Transverse colon (tissue), 4 donors: ENCODE measurements at regions not wholly inside any gene's neighbourhood (a gene's known extent, or its start where the extent isn't known, plus 50 kb on each side); places are given as distances from the start of the nearest gene placed in this dataset.

ENCODE experiments used
- DNase-seq: peaks from one replicate; pipeline ENCODE4 v3.0.0-alpha.2; 2019
- H3K27ac ChIP-seq, 4 donors: fragments of 200-600 bp; sonication (generic); 2 replicates each; pipeline ENCODE4 v1.5.1; 2016 to 2018; ENCODE audit warnings: inconsistent platforms in 4 of 4
- H3K27me3 ChIP-seq: fragments of 200-600 bp; sonication (generic); 2 replicates; pipeline ENCODE4 v1.5.1; 2017; ENCODE audit warnings: inconsistent platforms
- H3K36me3 ChIP-seq, 4 donors: fragments of 200-600 bp; sonication (generic); 2 replicates each; pipeline ENCODE4 v1.5.1; 2017 to 2019; ENCODE audit warnings: inconsistent platforms in 4 of 4
- H3K4me1 ChIP-seq, 4 donors: fragments of 200-600 bp; sonication (generic); 2 replicates each; pipeline ENCODE4 v1.5.1; 2017 to 2020; ENCODE audit warnings: inconsistent platforms in 4 of 4
- H3K4me3 ChIP-seq, 4 donors: fragments of 200-600 bp; sonication (generic); 1 replicate in 1 of 4; 2 replicates in 3 of 4; pipeline versions ENCODE4 v1.5.1 to v1.6.1; 2017 to 2019; ENCODE audit warnings: inconsistent platforms in 4 of 4
- H3K9me3 ChIP-seq, 2 donors: fragments of 200-600 bp; sonication (generic); 2 replicates each; pipeline ENCODE4 v1.5.1; 2017 to 2019; ENCODE audit warnings: inconsistent platforms in 2 of 2
- EP300 ChIP-seq: sonication (generic); formaldehyde crosslinking; IDR thresholded peaks from one replicate; pipeline ENCODE4 v1.6.1; 2017; ENCODE audit warnings: antibody characterized with exemption, low read depth
- POLR2A ChIP-seq: fragments of 450-650 bp; IDR thresholded peaks from one replicate; pipeline ENCODE4 v1.6.1; 2016; ENCODE audit warnings: antibody characterized with exemption, mild to moderate bottlenecking, moderate library complexity
- POLR2AphosphoS5 ChIP-seq, 3 donors: sonication (generic); formaldehyde crosslinking; IDR thresholded peaks; one replicate each; pipeline ENCODE4 v1.6.1; 2016; ENCODE audit warnings: antibody characterized with exemption in 3 of 3
- WGBS, 2 donors: methylation state at CpG; one replicate each; pipeline ENCODE4 v1.1.5; 2018; ENCODE audit warnings: low coverage in 1 of 2; 5-methylcytosine and 5-hydroxymethylcytosine counted together
- in situ Hi-C, 4 donors: fragments of 200-750 bp; cut with MboI; loops; one replicate each; pipeline versions ENCODE4 v1.15.0 to v1.15.1; 2017; ENCODE audit warnings: low sequenced_read_pairs in 3 of 4, low pct_ligation_motif_present in 1 of 4, low pct_unique_long_range_greater_than_20kb in 1 of 4
- intact Hi-C: fragments of 100-400 bp; cut with DNase I; formaldehyde crosslinking; loops from one replicate; pipeline ENCODE4 v1.15.1; 2023; ENCODE audit warnings: low total_unique reads
- TF ChIP-seq, protein P1 (sequence below), 5 experiments: fragments of 200-600 bp in 3 of 5; fragments of 450-650 bp in 2 of 5; sonication (generic) in 3 of 5; IDR thresholded peaks; 1 replicate in 2 of 5; 2 replicates in 3 of 5; pipeline ENCODE4 v1.5.1; 2016 to 2017; ENCODE audit warnings: antibody characterized with exemption in 5 of 5, inconsistent platforms in 3 of 5, mild to moderate bottlenecking in 2 of 5, moderate library complexity in 1 of 5

DNA sequence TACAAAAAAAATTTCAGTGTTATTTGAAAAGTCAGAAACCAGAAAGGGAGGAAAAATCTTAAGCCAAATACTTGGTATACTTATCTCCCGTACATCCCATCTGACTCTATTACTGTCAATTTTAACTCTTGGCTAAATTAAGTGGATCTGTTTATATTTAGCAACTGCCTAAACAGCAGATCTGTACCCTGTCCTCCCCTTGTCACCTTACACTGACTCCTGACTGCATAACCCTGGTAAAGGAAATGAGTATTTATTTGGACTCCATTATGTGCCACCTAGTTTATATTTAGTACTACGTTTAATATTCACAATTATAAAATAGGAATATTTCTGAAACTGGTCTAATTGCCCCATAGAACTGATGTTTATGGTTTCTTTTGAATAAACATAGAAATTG is 730.2 kb upstream of the GJE1 start:
- TF ChIP-seq, protein P1, sequence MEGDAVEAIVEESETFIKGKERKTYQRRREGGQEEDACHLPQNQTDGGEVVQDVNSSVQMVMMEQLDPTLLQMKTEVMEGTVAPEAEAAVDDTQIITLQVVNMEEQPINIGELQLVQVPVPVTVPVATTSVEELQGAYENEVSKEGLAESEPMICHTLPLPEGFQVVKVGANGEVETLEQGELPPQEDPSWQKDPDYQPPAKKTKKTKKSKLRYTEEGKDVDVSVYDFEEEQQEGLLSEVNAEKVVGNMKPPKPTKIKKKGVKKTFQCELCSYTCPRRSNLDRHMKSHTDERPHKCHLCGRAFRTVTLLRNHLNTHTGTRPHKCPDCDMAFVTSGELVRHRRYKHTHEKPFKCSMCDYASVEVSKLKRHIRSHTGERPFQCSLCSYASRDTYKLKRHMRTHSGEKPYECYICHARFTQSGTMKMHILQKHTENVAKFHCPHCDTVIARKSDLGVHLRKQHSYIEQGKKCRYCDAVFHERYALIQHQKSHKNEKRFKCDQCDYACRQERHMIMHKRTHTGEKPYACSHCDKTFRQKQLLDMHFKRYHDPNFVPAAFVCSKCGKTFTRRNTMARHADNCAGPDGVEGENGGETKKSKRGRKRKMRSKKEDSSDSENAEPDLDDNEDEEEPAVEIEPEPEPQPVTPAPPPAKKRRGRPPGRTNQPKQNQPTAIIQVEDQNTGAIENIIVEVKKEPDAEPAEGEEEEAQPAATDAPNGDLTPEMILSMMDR (IDR thresholded peaks at IDR 0.05) = no peak
- TF ChIP-seq EP300 = no peak
- intact Hi-C loops (no loop called here), in situ Hi-C loops (no loop called here)
- no peak for DNase-seq
- no peaks in the 10 kb centered on the region for H3K36me3 ChIP-seq
- H3K4me3 ChIP-seq = no peak overlapping the region
- WGBS, 2 donors = 62 to 72% methylated on average over 2 of the region's 2 CpGs
- no peaks in the 10 kb centered on the region for H3K27me3 ChIP-seq
- H3K27ac ChIP-seq = no peak overlapping the region
- H3K4me1 ChIP-seq = no peaks in the 10 kb centered on the region
- H3K9me3 ChIP-seq = peaks cover 0 to 3% of the 10 kb centered on the region in 2 donors

GRCh38 chr6:141401851-141402250 is 730.9 kb upstream of the GJE1 start:
- WGBS, 2 donors = 82 to 90% methylated on average over 3 of the region's 3 CpGs
- TF ChIP-seq EP300 = no peak
- no peak for TF ChIP-seq POLR2AphosphoS5 (IDR thresholded peaks at IDR 0.05)
- no peak for TF ChIP-seq POLR2A
- TF ChIP-seq, protein P1 (IDR thresholded peaks at IDR 0.05) = no peak
- Histone ChIP-seq H3K4me3 (no peak overlapping the region), H3K36me3 (no peaks in the 10 kb centered on the region), H3K27me3 (no peaks in the 10 kb centered on the region), H3K27ac (no peak overlapping the region), H3K4me1 (no peaks in the 10 kb centered on the region), H3K9me3 (no peaks in the 10 kb centered on the region)
- in situ Hi-C loops = no loop called here
- DNase-seq = no peak
- intact Hi-C loops = no loop called here

GRCh38 chr6:141401168-141401567 is 731.6 kb upstream of the GJE1 start:
- H3K36me3 ChIP-seq = no peaks in the 10 kb centered on the region
- no peaks in the 10 kb centered on the region for H3K4me1 ChIP-seq
- in situ Hi-C loops (no loop called here), intact Hi-C loops (no loop called here)
- WGBS, 2 donors = 49 to 60% methylated on average over 4 of the region's 4 CpGs
- DNase-seq = no peak
- H3K4me3 ChIP-seq = no peak overlapping the region
- no peaks in the 10 kb centered on the region for H3K9me3 ChIP-seq
- H3K27me3 ChIP-seq = no peaks in the 10 kb centered on the region
- TF ChIP-seq POLR2A = no peak
- no peak for TF ChIP-seq POLR2AphosphoS5 (IDR thresholded peaks at IDR 0.05)
- TF ChIP-seq, protein P1 (IDR thresholded peaks at IDR 0.05) = no peak
- TF ChIP-seq EP300 = no peak
- no peak overlapping the region for H3K27ac ChIP-seq

DNA sequence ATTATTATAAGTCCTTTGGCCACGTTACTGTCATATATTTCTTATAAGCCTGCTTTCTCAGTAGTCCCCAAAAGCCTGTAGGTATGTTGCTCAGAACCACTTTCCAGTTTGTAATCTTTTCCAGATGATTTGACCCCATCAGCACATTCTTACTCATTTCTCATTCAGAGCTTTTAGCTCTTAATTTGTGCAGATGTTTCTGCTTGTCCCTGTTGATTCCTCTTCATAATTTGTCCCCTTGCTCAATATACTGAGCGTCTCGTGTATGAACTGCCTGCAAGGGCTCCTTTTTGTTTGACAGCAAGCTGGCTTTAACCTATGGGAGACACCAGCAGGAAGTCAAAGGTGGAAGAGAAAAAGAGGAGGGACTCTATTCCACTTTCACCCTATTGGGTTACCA is 733.8 kb upstream of the GJE1 start:
- no peak for TF ChIP-seq EP300
- TF ChIP-seq, protein P1 (IDR thresholded peaks at IDR 0.05) = no peak
- no peak for TF ChIP-seq POLR2AphosphoS5 (IDR thresholded peaks at IDR 0.05)
- TF ChIP-seq POLR2A = no peak
- no peak overlapping the region for H3K4me3 ChIP-seq
- H3K4me1 ChIP-seq = no peaks in the 10 kb centered on the region
- DNase-seq = no peak
- H3K36me3 ChIP-seq = no peaks in the 10 kb centered on the region
- no peaks in the 10 kb centered on the region for H3K27me3 ChIP-seq
- H3K9me3 ChIP-seq = no peaks in the 10 kb centered on the region
- in situ Hi-C loops = no loop called here
- WGBS, 2 donors = 46 to 66% methylated on average over 3 of the region's 3 CpGs
- intact Hi-C loops = no loop called here
- no peak overlapping the region for H3K27ac ChIP-seq
